HT-29 (cell line): ENCODE measurements at regions not wholly inside any gene's neighbourhood (a gene's known extent, or its start where the extent isn't known, plus 50 kb on each side); places are given as distances from the start of the nearest gene placed in this dataset.
A peak's percentile ranks its signal among the peaks of the same experiment; 100 is the strongest.
"Not testable (repeated sequence)": the region's sequence is repeated elsewhere in the genome, so short reads cannot be mapped to it uniquely, and the experiment has no call there.

Source experiments
- DNase-seq: peaks from one replicate; pipeline ENCODE4 v3.0.0-alpha.2; 2015; ENCODE audit warnings: low spot score

- DNase-seq, result no peak
Observed at GRCh38 chr13:70520275-70521036, 412.2 kb upstream of the KLHL1 start.

DNA sequence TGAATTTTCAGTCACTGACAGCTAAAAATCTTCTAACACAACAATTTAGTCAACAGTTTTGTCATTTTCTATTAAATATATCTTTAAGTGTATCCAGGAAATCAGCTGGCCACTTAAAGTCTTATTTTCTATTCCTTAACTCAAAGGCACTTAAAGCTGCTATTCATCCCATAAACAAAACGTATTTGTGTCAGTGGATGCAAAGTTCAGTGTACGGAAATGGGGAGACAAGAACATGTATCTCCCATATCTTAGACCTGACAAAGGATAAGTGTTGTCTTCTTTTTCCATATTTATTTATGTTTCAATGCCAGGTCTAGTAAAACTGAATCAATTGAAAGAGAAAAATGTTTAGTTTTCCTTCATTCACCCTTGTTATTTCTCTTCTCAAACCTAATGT is 409.8 kb upstream of the KLHL1 start:
- no peak for DNase-seq

GRCh38 chr13:70516226-70516625 is 408.0 kb upstream of the KLHL1 start:
- DNase-seq, result no peak

- not testable (repeated sequence) for DNase-seq
Observed at GRCh38 chr13:70511861-70512417, 403.7 kb upstream of the KLHL1 start.

DNA sequence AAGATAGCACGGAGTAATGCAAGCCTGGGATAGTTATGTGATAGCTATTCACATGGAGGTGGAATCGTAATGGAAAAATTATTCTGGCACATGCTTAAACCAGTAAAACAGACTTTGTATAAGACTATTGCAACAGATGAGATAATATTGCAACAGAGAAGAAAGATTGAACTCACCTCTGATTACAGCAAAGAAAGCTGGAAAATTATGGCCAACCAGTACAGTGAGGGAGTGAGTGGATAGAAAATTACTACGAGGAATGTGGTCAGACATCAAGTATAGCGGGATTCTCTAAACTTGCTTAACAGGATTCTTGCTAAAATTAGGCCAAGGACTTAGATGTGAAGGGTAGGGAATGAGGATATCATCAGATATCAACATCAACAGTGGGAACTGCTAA is 397.6 kb upstream of the KLHL1 start:
- DNase-seq, result no peak

- no peak for DNase-seq
Observed at GRCh38 chr13:70502944-70503343, 394.7 kb upstream of the KLHL1 start.

DNA sequence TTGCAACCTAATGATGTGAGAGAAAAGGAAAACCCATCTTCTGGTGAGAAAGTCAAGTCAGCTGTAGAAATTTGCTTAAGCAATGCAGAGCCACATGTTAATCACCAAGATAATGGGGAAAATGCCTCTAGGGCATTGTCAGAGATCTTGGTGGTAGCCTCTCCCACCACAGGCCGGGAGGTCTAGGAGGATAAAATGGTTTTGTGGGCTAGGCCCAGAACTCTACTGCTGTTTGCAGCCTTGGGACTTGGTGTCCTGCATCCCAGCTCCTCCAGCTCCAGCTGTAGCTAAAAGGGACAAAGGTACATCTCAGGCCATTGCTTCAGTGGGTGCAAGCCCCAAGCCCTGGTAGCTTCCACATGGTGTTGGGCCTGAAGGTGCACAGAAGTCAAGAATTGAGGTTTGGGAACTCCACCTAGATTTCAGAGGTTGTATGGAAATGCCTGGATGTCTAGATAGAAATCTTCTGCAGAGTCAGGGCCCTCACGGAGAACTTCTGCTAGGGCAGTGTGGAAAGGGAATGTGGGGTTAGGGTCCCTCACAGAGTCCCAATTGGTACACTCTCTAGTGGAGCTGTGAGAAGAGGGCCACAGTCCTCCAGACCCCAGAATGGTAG is 382.2 kb upstream of the KLHL1 start:
- DNase-seq, result no peak

DNA sequence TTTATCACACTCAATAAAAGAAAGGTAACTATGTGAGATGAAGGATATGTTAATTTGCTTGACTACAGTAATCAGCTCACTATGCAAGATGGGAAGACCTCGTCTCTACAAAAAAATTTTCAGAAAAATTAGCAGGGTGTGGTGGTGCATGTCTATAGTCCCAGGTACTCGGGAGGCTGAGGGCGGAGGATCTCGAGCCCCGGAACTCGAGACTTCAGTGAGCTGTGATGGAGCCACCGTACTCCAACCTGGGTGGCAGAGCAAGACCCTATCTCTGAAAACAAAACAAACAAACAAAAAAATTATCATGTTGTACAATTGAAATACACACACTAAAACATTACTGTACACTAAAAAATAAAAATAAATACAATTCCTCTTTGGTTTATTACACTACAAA is 376.7 kb upstream of the KLHL1 start:
- DNase-seq, result no peak

DNA sequence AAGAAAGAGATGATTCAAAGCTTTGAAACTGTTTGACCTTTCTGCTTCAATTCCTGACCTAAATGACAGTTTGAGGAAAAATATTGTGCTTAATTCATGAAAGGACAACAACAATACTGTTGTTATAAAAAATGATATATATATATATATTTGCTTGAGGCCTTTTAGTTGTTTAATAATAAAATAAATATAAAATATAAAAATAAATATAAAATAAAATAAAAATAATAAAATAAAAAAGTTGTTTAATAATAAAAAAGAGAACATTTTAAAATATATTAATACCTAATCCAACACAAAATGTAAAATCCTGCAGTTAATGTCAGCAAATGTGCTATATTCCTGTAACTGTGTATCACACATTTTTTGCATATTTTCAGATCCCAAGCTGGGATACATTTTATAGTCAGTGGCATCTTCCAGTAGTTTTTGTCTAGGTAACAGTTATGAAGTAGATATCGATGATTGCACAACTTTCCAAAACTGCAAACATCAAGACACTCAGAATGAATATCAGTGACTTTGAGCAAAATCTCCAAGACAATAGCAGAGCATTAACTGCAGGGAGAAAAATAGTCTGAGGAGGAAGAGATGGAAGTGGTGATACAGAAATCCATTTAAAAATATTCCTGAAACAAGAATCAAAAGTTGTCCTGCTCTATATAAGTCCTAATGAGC is 375.5 kb upstream of the KLHL1 start:
- no peak for DNase-seq

- DNase-seq, result no peak
Observed at GRCh38 chr13:70473907-70474306, 365.7 kb upstream of the KLHL1 start.

DNA sequence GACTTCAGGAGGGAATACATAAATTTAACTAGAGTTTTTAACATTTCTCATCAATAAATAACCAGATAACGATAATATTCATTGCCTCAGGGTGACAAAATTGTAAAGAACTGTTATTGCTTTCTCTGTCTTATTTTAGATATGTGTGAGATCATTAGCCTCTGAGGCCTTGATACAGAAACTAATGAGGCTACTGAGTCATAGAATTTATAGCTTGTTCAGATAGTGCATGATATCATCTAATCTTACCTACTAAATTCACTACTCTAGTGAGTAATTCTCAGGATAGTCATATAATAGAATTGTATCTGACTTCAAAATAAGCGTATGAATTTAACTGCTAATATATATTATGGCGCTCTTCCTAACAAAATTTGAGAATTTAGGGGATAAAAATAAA is 360.8 kb upstream of the KLHL1 start:
- no peak for DNase-seq

DNA sequence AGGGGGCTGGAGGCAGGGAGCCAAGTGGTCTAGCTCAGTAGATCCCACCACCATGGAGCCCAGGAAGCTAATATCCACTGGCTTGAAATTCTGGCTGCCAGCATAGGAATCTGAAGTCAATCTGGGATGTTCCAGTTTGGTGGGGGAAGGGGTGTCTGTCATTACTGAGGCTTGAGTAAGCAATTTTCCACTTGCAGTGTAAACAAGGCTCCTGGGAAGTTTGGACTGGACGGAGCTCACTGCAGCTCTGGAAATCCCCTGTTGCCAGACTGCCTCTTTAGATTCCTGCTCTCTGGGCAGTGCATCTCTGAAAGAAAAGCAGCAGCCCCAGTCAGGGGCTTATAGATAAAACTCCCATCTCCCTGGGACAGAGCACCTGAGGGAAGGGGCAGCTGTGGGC is 349.2 kb upstream of the KLHL1 start:
- DNase-seq, result no peak

GRCh38 chr13:70448820-70449219 is 340.6 kb upstream of the KLHL1 start:
- DNase-seq, result no peak

DNA sequence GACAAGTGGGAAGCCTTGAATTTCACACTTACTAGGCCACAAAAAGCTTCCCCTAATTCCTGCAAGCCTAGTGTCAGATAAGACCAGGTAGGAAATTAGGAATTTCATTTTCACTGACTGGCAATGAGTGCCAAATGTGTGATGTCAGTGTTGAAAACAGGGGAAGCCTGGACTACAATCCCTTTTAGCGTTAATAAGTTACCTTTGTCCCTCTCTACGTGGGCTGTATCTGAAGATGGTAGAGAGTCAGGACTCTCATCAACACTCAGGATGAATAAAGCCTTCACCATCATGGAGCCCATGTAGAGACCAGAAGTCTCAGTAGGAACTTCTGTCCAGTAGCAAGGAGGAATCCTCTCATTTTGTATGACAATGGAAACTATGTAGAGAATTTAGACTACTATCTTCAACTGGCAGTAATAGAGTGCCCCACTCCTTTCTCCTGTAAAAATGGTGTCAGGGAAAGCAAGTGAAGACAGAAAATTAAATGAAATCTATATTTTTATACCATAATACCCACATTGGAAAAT is 324.1 kb upstream of the KLHL1 start:
- DNase-seq, result no peak

- DNase-seq, result no peak
Observed at GRCh38 chr13:70430256-70430655, 322.0 kb upstream of the KLHL1 start.

DNA sequence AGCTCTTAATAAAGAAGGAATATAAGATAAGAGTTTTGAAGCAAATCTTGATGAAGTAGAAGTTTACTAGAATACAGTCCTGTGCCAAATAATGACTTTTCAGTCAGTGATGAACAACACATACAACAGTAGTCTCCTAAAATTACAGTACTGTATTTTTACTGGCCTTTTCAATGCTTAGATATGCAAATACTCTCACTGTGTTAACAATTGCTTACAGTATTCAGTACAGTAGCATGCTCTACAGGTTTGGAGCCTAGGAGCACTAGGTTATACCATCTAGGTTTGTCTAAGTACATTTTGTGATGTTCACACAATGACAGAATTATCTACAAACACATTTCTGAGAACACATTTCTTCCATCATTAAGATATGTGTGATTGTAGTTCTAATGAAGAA is 316.7 kb upstream of the KLHL1 start:
- no peak for DNase-seq

- no peak for DNase-seq
Observed at GRCh38 chr13:70424428-70424827, 316.2 kb upstream of the KLHL1 start.

DNA sequence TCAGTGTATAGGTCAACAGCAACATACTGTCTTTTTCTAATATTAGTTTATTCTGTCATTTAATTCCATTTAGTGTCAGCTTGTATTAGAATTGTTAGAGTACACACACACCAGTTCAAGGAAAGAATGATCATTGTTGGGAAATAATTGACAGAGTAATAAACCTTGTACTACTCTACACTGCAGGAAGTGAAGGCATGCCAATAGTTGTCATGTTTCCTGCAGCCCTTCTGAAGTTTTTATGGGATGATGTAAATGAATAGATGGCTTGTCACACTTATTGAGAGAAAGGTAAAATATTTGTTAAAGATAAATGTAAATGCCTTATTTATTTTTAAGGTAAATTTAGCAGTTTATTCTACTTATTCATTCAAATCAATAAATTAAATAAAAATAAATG is 306.9 kb upstream of the KLHL1 start:
- DNase-seq, result peak; percentile 63

- no peak for DNase-seq
Observed at GRCh38 chr13:70408865-70409264, 300.6 kb upstream of the KLHL1 start.

DNA sequence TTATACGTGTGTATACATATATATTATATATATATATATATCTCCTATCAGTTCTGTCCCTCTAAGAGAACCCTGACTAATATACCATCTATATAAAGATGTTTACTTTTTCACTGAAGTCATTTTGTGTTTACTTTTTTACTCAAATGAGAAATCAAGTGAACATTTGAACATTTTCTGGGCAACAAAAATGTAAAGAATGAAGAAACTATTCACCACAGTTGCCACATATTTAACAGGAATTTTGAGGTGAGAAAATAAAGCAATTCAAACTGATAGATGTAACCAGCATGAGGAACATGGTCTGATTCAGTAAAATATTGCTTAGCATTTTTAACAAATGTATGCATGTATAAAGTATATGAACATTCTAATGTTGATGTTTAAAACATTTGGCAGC is 299.2 kb upstream of the KLHL1 start:
- no peak for DNase-seq

GRCh38 chr13:70405266-70405665 is 297.0 kb upstream of the KLHL1 start:
- no peak for DNase-seq

GRCh38 chr13:70394031-70394548 is 285.8 kb upstream of the KLHL1 start:
- no peak for DNase-seq
